ENCODE measurements at regions not wholly inside any gene's neighbourhood (a gene's known extent, or its start where the extent isn't known, plus 50 kb on each side); places are given as distances from the start of the nearest gene placed in this dataset.

GRCh38 chr3:73709712-73710111 lies 85.0 kb upstream of the PDZRN3 start:
- Histone ChIP-seq H3K4me2 (ENCODE audit: low read length) (no peak overlapping the region), H4K20me1 (ENCODE audit: control insufficient read depth, insufficient read depth, low read depth, low read length) (no peaks in the 10 kb centered on the region), H3K9me3 (ENCODE audit: control insufficient read depth, insufficient read depth, low read length) (no peaks in the 10 kb centered on the region), H3F3A (ENCODE audit: control insufficient read depth, insufficient read depth) (no peaks in the 10 kb centered on the region), H3K36me3 (ENCODE audit: control insufficient read depth, low read length) (no peaks in the 10 kb centered on the region), H3K79me2 (ENCODE audit: control insufficient read depth, low read length) (no peaks in the 10 kb centered on the region), H3K4me1 (ENCODE audit: control insufficient read depth, low read length) (no peaks in the 10 kb centered on the region), H3K9me2 (replicated peaks; ENCODE audit: control insufficient read depth, low read length) (no peaks in the 10 kb centered on the region), H3K27ac (ENCODE audit: low read depth, low read length) (no peak overlapping the region), H3K4me3 (ENCODE audit: low read length) (no peak overlapping the region), H3K27me3 (ENCODE audit: control insufficient read depth, low read length) (no peaks in the 10 kb centered on the region)
- TF ChIP-seq CTCF (IDR thresholded peaks at IDR 0.05; ENCODE audit: low read depth, low read length, poor library complexity, severe bottlenecking) (no peak), EZH2phosphoT487 (IDR thresholded peaks at IDR 0.05; ENCODE audit: borderline replicate concordance, low read length) (no peak)

GRCh38 chr3:73708956-73709355 lies 84.2 kb upstream of the PDZRN3 start:
- Histone ChIP-seq H3K4me2 (ENCODE audit: low read length) (no peak overlapping the region), H3K27ac (ENCODE audit: low read depth, low read length) (no peak overlapping the region), H3K36me3 (ENCODE audit: control insufficient read depth, low read length) (no peaks in the 10 kb centered on the region), H3K4me1 (ENCODE audit: control insufficient read depth, low read length) (no peaks in the 10 kb centered on the region), H3K9me2 (replicated peaks; ENCODE audit: control insufficient read depth, low read length) (no peaks in the 10 kb centered on the region), H3K9me3 (ENCODE audit: control insufficient read depth, insufficient read depth, low read length) (no peaks in the 10 kb centered on the region), H3F3A (ENCODE audit: control insufficient read depth, insufficient read depth) (no peaks in the 10 kb centered on the region), H3K4me3 (ENCODE audit: low read length) (no peak overlapping the region), H3K79me2 (ENCODE audit: control insufficient read depth, low read length) (no peaks in the 10 kb centered on the region), H3K27me3 (ENCODE audit: control insufficient read depth, low read length) (no peaks in the 10 kb centered on the region), H4K20me1 (ENCODE audit: control insufficient read depth, insufficient read depth, low read depth, low read length) (no peaks in the 10 kb centered on the region)
- TF ChIP-seq CTCF (IDR thresholded peaks at IDR 0.05; ENCODE audit: low read depth, low read length, poor library complexity, severe bottlenecking) (no peak), EZH2phosphoT487 (IDR thresholded peaks at IDR 0.05; ENCODE audit: borderline replicate concordance, low read length) (no peak)

GRCh38 chr3:73707772-73708171 lies 83.0 kb upstream of the PDZRN3 start:
- H3K4me1 ChIP-seq (ENCODE audit: control insufficient read depth, low read length): no peaks in the 10 kb centered on the region
- no peak overlapping the region for H3K27ac ChIP-seq (ENCODE audit: low read depth, low read length)
- no peaks in the 10 kb centered on the region for H3K27me3 ChIP-seq (ENCODE audit: control insufficient read depth, low read length)
- no peak overlapping the region for H3K4me3 ChIP-seq (ENCODE audit: low read length)
- no peaks in the 10 kb centered on the region for H3K79me2 ChIP-seq (ENCODE audit: control insufficient read depth, low read length)
- H3K9me3 ChIP-seq (ENCODE audit: control insufficient read depth, insufficient read depth, low read length): no peaks in the 10 kb centered on the region
- H3K36me3 ChIP-seq (ENCODE audit: control insufficient read depth, low read length): no peaks in the 10 kb centered on the region
- no peaks in the 10 kb centered on the region for H4K20me1 ChIP-seq (ENCODE audit: control insufficient read depth, insufficient read depth, low read depth, low read length)
- no peak overlapping the region for H3K4me2 ChIP-seq (ENCODE audit: low read length)
- TF ChIP-seq CTCF (IDR thresholded peaks at IDR 0.05; ENCODE audit: low read depth, low read length, poor library complexity, severe bottlenecking): no peak
- no peak for TF ChIP-seq EZH2phosphoT487 (IDR thresholded peaks at IDR 0.05; ENCODE audit: borderline replicate concordance, low read length)
- no peaks in the 10 kb centered on the region for H3K9me2 ChIP-seq (replicated peaks; ENCODE audit: control insufficient read depth, low read length)
- H3F3A ChIP-seq (ENCODE audit: control insufficient read depth, insufficient read depth): no peaks in the 10 kb centered on the region

GRCh38 chr3:73706771-73707170 lies 82.0 kb upstream of the PDZRN3 start:
- Histone ChIP-seq H3K9me3 (ENCODE audit: control insufficient read depth, insufficient read depth, low read length) (no peaks in the 10 kb centered on the region), H3K79me2 (ENCODE audit: control insufficient read depth, low read length) (no peaks in the 10 kb centered on the region), H3K4me1 (ENCODE audit: control insufficient read depth, low read length) (no peaks in the 10 kb centered on the region), H3K4me3 (ENCODE audit: low read length) (no peak overlapping the region), H3K36me3 (ENCODE audit: control insufficient read depth, low read length) (no peaks in the 10 kb centered on the region), H3K4me2 (ENCODE audit: low read length) (no peak overlapping the region), H3K27me3 (ENCODE audit: control insufficient read depth, low read length) (no peaks in the 10 kb centered on the region), H3F3A (ENCODE audit: control insufficient read depth, insufficient read depth) (no peaks in the 10 kb centered on the region), H3K27ac (ENCODE audit: low read depth, low read length) (no peak overlapping the region), H4K20me1 (ENCODE audit: control insufficient read depth, insufficient read depth, low read depth, low read length) (no peaks in the 10 kb centered on the region), H3K9me2 (replicated peaks; ENCODE audit: control insufficient read depth, low read length) (no peaks in the 10 kb centered on the region)
- TF ChIP-seq CTCF (IDR thresholded peaks at IDR 0.05; ENCODE audit: low read depth, low read length, poor library complexity, severe bottlenecking) (no peak), EZH2phosphoT487 (IDR thresholded peaks at IDR 0.05; ENCODE audit: borderline replicate concordance, low read length) (no peak)
